ENCODE measurements at regions not wholly inside any gene's neighbourhood (a gene's known extent, or its start where the extent isn't known, plus 50 kb on each side); places are given as distances from the start of the nearest gene placed in this dataset.

DNA sequence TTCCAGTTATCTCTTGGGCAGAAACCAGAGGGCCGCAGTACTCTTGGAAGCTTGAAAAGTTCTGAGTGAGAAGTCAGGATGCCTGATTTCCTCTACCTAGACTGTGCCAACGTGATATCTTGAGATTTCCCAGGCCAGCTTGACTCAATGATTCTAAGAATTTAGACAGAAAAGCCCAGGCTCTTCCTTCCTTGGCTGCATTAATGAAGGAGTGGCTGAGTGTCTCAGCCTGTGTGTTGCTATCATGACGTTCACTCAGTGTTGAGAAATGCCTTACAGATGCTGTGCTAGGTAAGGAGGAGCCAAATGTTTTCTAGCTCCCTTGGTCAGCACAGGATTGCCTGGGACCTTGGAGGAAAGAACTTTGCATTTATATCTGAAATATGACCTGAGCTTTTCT is 454.1 kb upstream of the USP24 start:
- ATAC-seq, result no peak
- no peaks in the 10 kb centered on the region for H4K20me1 ChIP-seq (ENCODE audit: low read length)
- no peaks in the 10 kb centered on the region for H3K79me2 ChIP-seq (ENCODE audit: low read length)
- no peak overlapping the region for H3K9ac ChIP-seq (ENCODE audit: low read length)
- H2AFZ ChIP-seq (ENCODE audit: low read length), result no peak overlapping the region
- TF ChIP-seq EZH2 (IDR thresholded peaks at IDR 0.05; ENCODE audit: low read length, unreplicated experiment) (no peak), EZH2phosphoT487 (IDR thresholded peaks at IDR 0.05; ENCODE audit: borderline replicate concordance, low read length) (no peak)
- TF ChIP-seq, protein P1, sequence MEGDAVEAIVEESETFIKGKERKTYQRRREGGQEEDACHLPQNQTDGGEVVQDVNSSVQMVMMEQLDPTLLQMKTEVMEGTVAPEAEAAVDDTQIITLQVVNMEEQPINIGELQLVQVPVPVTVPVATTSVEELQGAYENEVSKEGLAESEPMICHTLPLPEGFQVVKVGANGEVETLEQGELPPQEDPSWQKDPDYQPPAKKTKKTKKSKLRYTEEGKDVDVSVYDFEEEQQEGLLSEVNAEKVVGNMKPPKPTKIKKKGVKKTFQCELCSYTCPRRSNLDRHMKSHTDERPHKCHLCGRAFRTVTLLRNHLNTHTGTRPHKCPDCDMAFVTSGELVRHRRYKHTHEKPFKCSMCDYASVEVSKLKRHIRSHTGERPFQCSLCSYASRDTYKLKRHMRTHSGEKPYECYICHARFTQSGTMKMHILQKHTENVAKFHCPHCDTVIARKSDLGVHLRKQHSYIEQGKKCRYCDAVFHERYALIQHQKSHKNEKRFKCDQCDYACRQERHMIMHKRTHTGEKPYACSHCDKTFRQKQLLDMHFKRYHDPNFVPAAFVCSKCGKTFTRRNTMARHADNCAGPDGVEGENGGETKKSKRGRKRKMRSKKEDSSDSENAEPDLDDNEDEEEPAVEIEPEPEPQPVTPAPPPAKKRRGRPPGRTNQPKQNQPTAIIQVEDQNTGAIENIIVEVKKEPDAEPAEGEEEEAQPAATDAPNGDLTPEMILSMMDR (conservative IDR thresholded peaks at IDR 0.05; ENCODE audit: low read depth, low read length), result no peak
- no peak for DNase-seq
- no peaks in the 10 kb centered on the region for H3K9me3 ChIP-seq (ENCODE audit: low read length)
- H3K27me3 ChIP-seq (ENCODE audit: low read length), result no peaks in the 10 kb centered on the region
- no peaks in the 10 kb centered on the region for H3K36me3 ChIP-seq (ENCODE audit: low read depth, low read length)
- no peak overlapping the region for H3K27ac ChIP-seq (ENCODE audit: low read length)
- H3K4me2 ChIP-seq (ENCODE audit: low read length), result no peak overlapping the region
- H3F3A ChIP-seq (ENCODE audit: low read length, unreplicated experiment), result no peaks in the 10 kb centered on the region
- H3K9me2 ChIP-seq (replicated peaks; ENCODE audit: low read length), result no peaks in the 10 kb centered on the region
- ChIA-PET POLR2A (ENCODE audit: unreplicated experiment) (no interaction called here), CTCF (no interaction called here)
- no peak overlapping the region for H3K4me3 ChIP-seq (ENCODE audit: low read length)
- BruUV-seq (replicated peaks), result no TSS peak
- H3K4me1 ChIP-seq (ENCODE audit: insufficient read depth, low read length), result no peaks in the 10 kb centered on the region
- intact Hi-C loops (cut with micrococcal nuclease), result no loop called here

DNA sequence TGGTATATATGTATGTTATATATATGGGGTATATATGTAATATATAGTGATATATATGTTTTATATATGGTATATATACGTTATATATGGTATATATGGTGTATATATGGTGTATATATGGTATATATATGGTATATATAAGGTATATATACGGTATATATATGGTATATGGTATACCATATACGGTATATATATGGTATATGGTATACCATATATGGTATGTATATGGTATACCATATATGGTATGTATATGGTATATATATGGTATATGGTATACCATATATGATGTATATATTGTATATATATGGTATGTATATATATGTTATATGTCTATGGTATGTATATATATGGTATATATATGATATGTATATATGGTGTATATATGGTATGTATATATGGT is 447.7 kb upstream of the USP24 start:
- Histone ChIP-seq H2AFZ (ENCODE audit: low read length) (no peak overlapping the region), H3K4me1 (ENCODE audit: insufficient read depth, low read length) (no peaks in the 10 kb centered on the region), H3F3A (ENCODE audit: low read length, unreplicated experiment) (peaks cover 3% of the 10 kb centered on the region), H4K20me1 (ENCODE audit: low read length) (no peaks in the 10 kb centered on the region), H3K36me3 (ENCODE audit: low read depth, low read length) (no peaks in the 10 kb centered on the region), H3K9ac (ENCODE audit: low read length) (no peak overlapping the region), H3K9me2 (replicated peaks; ENCODE audit: low read length) (no peaks in the 10 kb centered on the region), H3K4me2 (ENCODE audit: low read length) (no peak overlapping the region), H3K27me3 (ENCODE audit: low read length) (no peaks in the 10 kb centered on the region), H3K9me3 (ENCODE audit: low read length) (no peaks in the 10 kb centered on the region), H3K4me3 (ENCODE audit: low read length) (no peak overlapping the region), H3K79me2 (ENCODE audit: low read length) (no peaks in the 10 kb centered on the region), H3K27ac (ENCODE audit: low read length) (no peak overlapping the region)
- TF ChIP-seq, protein P1 (conservative IDR thresholded peaks at IDR 0.05; ENCODE audit: low read depth, low read length), result no peak
- TF ChIP-seq EZH2phosphoT487 (IDR thresholded peaks at IDR 0.05; ENCODE audit: borderline replicate concordance, low read length), result no peak
- TF ChIP-seq EZH2 (IDR thresholded peaks at IDR 0.05; ENCODE audit: low read length, unreplicated experiment), result no peak
- ChIA-PET POLR2A (ENCODE audit: unreplicated experiment) (no interaction called here), CTCF (no interaction called here)
- ATAC-seq (no peak), DNase-seq (no peak)
- intact Hi-C loops (cut with micrococcal nuclease), result no loop called here
- no TSS peak for BruUV-seq (replicated peaks)

DNA sequence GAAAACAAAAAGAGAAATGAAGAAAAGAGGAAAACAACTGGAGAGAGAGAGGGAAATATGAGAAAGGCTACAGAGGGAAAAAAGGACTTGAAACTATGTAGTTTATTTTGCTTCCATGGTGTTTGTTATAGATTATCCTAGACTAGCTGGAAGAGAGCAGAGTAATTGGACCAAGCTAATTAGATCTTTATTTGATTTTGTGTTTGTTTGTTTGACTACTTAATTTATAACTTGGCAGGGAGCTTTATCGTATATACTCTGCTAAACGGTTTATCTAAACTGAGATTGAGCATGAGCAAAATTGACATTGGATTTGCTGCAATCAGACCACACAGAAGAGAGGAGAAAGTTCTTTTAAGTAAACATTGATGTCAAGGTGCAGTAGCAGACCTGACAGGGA is 443.8 kb upstream of the USP24 start:
- ATAC-seq, result no peak
- no peak overlapping the region for H2AFZ ChIP-seq (ENCODE audit: low read length)

More for the DNA sequence above, 443.8 kb upstream of the USP24 start:
- TF ChIP-seq, protein P1 (conservative IDR thresholded peaks at IDR 0.05; ENCODE audit: low read depth, low read length), result no peak
- TF ChIP-seq EZH2 (IDR thresholded peaks at IDR 0.05; ENCODE audit: low read length, unreplicated experiment) (no peak), EZH2phosphoT487 (IDR thresholded peaks at IDR 0.05; ENCODE audit: borderline replicate concordance, low read length) (no peak)
- ChIA-PET POLR2A (ENCODE audit: unreplicated experiment) (no interaction called here), CTCF (no interaction called here)
- BruUV-seq (replicated peaks), result no TSS peak
- Histone ChIP-seq H3K9ac (ENCODE audit: low read length) (no peak overlapping the region), H3K4me1 (ENCODE audit: insufficient read depth, low read length) (no peaks in the 10 kb centered on the region), H3K9me2 (replicated peaks; ENCODE audit: low read length) (no peaks in the 10 kb centered on the region), H3F3A (ENCODE audit: low read length, unreplicated experiment) (peaks cover 3% of the 10 kb centered on the region), H3K79me2 (ENCODE audit: low read length) (no peaks in the 10 kb centered on the region), H3K36me3 (ENCODE audit: low read depth, low read length) (no peaks in the 10 kb centered on the region), H3K27ac (ENCODE audit: low read length) (no peak overlapping the region), H3K4me2 (ENCODE audit: low read length) (no peak overlapping the region), H3K9me3 (ENCODE audit: low read length) (no peaks in the 10 kb centered on the region), H3K27me3 (ENCODE audit: low read length) (no peaks in the 10 kb centered on the region), H4K20me1 (ENCODE audit: low read length) (no peaks in the 10 kb centered on the region), H3K4me3 (ENCODE audit: low read length) (no peak overlapping the region)
- intact Hi-C loops (cut with micrococcal nuclease), result no loop called here
- DNase-seq, result no peak
